ENCODE measurements at regions not wholly inside any gene's neighbourhood (a gene's known extent, or its start where the extent isn't known, plus 50 kb on each side); places are given as distances from the start of the nearest gene placed in this dataset.

- Histone ChIP-seq H2BK120ac (replicated peaks; ENCODE audit: low read depth, low read length) (no peak overlapping the region), H3K56ac (replicated peaks; ENCODE audit: insufficient read length, low read depth, low read length) (no peak overlapping the region), H3K23me2 (ENCODE audit: low read depth, low read length) (no peaks in the 10 kb centered on the region), H2BK20ac (ENCODE audit: low read length) (no peak overlapping the region), H4K91ac (replicated peaks; ENCODE audit: insufficient read length, low read length) (no peak overlapping the region), H3K27me3 (replicated peaks in 1 of 4; ENCODE audit: control insufficient read depth in 3 of 4, extremely low read depth in 1 of 4, insufficient read depth in 3 of 4, low read length in 3 of 4) (no peaks in the 10 kb centered on the region), H3K4me1 (replicated peaks in 1 of 4; ENCODE audit: control insufficient read depth in 3 of 4, insufficient read depth in 4 of 4, low read length in 3 of 4) (no peaks in the 10 kb centered on the region), H2AFZ (ENCODE audit: low read length) (peak overlapping the region; percentile 68; the same call in 1 of the 2 replicates), H3K4me3 (ENCODE audit: extremely low read depth in 1 of 4, insufficient read depth in 2 of 4, low read depth in 3 of 4, low read length in 4 of 4) (no peak overlapping the region), H3K9me3 (ENCODE audit: insufficient read depth in 2 of 2, low read depth in 1 of 2, low read length in 1 of 2) (no peaks in the 10 kb centered on the region), H2BK5ac (ENCODE audit: low read depth, low read length) (no peak overlapping the region), H3K4ac (replicated peaks; ENCODE audit: insufficient read length, low read depth, low read length) (no peak overlapping the region), H2BK15ac (ENCODE audit: low read length) (0 out of 2 replicates have a peak overlapping the region, but pooled peaks have one; percentile 40), H2BK12ac (ENCODE audit: low read depth, low read length) (no peak overlapping the region), H3K36me3 (ENCODE audit: control insufficient read depth in 2 of 4, insufficient read depth in 4 of 4, low read length in 3 of 4) (no peaks in the 10 kb centered on the region), H4K5ac (ENCODE audit: insufficient read length, low read depth, low read length) (no peak overlapping the region), H3K79me2 (ENCODE audit: control insufficient read depth in 1 of 2, insufficient read depth in 2 of 2, low read length in 2 of 2) (no peaks in the 10 kb centered on the region), H3K9ac (replicated peaks in 1 of 4; ENCODE audit: extremely low read depth in 1 of 4, low read depth in 3 of 4, low read length in 3 of 4) (no peak overlapping the region), H3K79me1 (ENCODE audit: low read depth, low read length) (no peaks in the 10 kb centered on the region), H3K14ac (ENCODE audit: insufficient read length) (no peak overlapping the region), H3K4me2 (ENCODE audit: insufficient read depth in 1 of 2, low read depth in 2 of 2, low read length in 2 of 2) (no peak overlapping the region), H4K8ac (ENCODE audit: extremely low read depth, insufficient read depth, low read length) (no peak overlapping the region), H4K20me1 (replicated peaks in 1 of 2; ENCODE audit: control insufficient read depth in 1 of 2, insufficient read depth in 2 of 2, low read length in 2 of 2) (peaks cover 0 to 2% of the 10 kb centered on the region in 2 experiments), H3K23ac (ENCODE audit: insufficient read length) (no peak overlapping the region), H2AK5ac (ENCODE audit: low read depth, low read length) (no peak overlapping the region), H3K27ac (ENCODE audit: low read depth, low read length) (no peak overlapping the region), H3K18ac (ENCODE audit: extremely low read depth, low read length) (no peak overlapping the region)
- 94% methylated on average over 4 of the region's 4 CpGs; no CpG with 5 or more reads in 1 of the 2 experiments for WGBS, 2 experiments (ENCODE audit: extremely low coverage in 1 of 2, insufficient coverage in 1 of 2, insufficient read length in 1 of 2, insufficient replicate concordance in 2 of 2, low coverage in 1 of 2, low lambda C conversion rate in 2 of 2, missing lambda C conversion rate in 1 of 2)
- no peak for FAIRE-seq
- no peak for DNase-seq (ENCODE audit: low read depth in 1 of 2, low spot score in 2 of 2)
- TF ChIP-seq FOSL1 (IDR thresholded peaks at IDR 0.05; ENCODE audit: insufficient read depth, low read depth, low read length) (no peak), ATF2 (IDR thresholded peaks at IDR 0.05; ENCODE audit: low read length) (no peak), SP4 (IDR thresholded peaks at IDR 0.05; ENCODE audit: low read length) (no peak), CEBPB (IDR thresholded peaks at IDR 0.05; ENCODE audit: low read depth, low read length) (no peak), CREB1 (IDR thresholded peaks at IDR 0.05) (no peak), RNF2 (IDR thresholded peaks at IDR 0.05; ENCODE audit: borderline replicate concordance, low read depth, low read length, missing control alignments, poor library complexity, severe bottlenecking) (no peak), EGR1 (IDR thresholded peaks at IDR 0.05; ENCODE audit: borderline replicate concordance, low read depth, low read length) (no peak)
- ChIA-PET POLR2A (ENCODE audit: partially characterized antibody) (no interaction called here), CTCF (ENCODE audit: partially characterized antibody) (interaction anchor here (0.6 to 1.5 kb wide), 4 partner anchors 10 to 346 kb away, joined by 3 to 4 read pairs (median 3); no protein-coding TSS in a partner anchor)
Observed at GRCh38 chr12:84172823-84173424, 739.7 kb downstream of the SLC6A15 start.

Measured in H1 (cell line).